B cell (primary cell): ENCODE measurements at regions not wholly inside any gene's neighbourhood (a gene's known extent, or its start where the extent isn't known, plus 50 kb on each side); places are given as distances from the start of the nearest gene placed in this dataset.

Experiments
- CTCF ChIP-seq: fragments of 200-600 bp; IDR thresholded peaks from one replicate; pipeline ENCODE4 v1.8.0; 2022; ENCODE audit warnings: antibody characterized with exemption, mild to moderate bottlenecking
- EZH2 ChIP-seq: IDR thresholded peaks from 2 replicates; pipeline ENCODE4 v1.6.1; 2012; ENCODE audit warnings: borderline replicate concordance, low read depth, mild to moderate bottlenecking, moderate library complexity, low read length; ENCODE audit not compliant: insufficient read depth, poor library complexity, severe bottlenecking

GRCh38 chr12:132416121-132416673 is 73.8 kb upstream of the FBRSL1 start:
- TF ChIP-seq CTCF (no peak), EZH2 (no peak)
